ENCODE measurements at regions not wholly inside any gene's neighbourhood (a gene's known extent, or its start where the extent isn't known, plus 50 kb on each side); places are given as distances from the start of the nearest gene placed in this dataset.
"Not testable (repeated sequence)": the region's sequence is repeated elsewhere in the genome, so short reads cannot be mapped to it uniquely, and the experiment has no call there.

- DNase-seq (ENCODE audit: low read depth) = no peak
Measured at GRCh38 chr14:101080922-101081593, 177.5 kb upstream of the RTL1 start.

- no peak for DNase-seq (ENCODE audit: low read depth)
Measured at GRCh38 chr14:101082036-101082435, 178.5 kb upstream of the RTL1 start.

- no peak for DNase-seq (ENCODE audit: low read depth)
Measured at GRCh38 chr14:101082436-101083384, 179.2 kb upstream of the RTL1 start.

- no peak for DNase-seq (ENCODE audit: low read depth)
Measured at GRCh38 chr14:101083564-101084435, 180.3 kb upstream of the RTL1 start.

- DNase-seq (ENCODE audit: low read depth) = no peak
Measured at GRCh38 chr14:101084436-101084826, 180.9 kb upstream of the RTL1 start.

GRCh38 chr14:101086926-101087325 lies 183.4 kb upstream of the RTL1 start:
- no peak for DNase-seq (ENCODE audit: low read depth)

- DNase-seq (ENCODE audit: low read depth) = no peak
Measured at GRCh38 chr14:101087614-101088394, 184.3 kb upstream of the RTL1 start.

- no peak for DNase-seq (ENCODE audit: low read depth)
Measured at GRCh38 chr14:101088395-101088667, 184.8 kb upstream of the RTL1 start.

GRCh38 chr14:101088714-101089113 lies 185.2 kb upstream of the RTL1 start:
- DNase-seq (ENCODE audit: low read depth) = no peak

GRCh38 chr14:101090478-101090877 lies 187.0 kb upstream of the RTL1 start:
- not testable (repeated sequence) for DNase-seq (ENCODE audit: low read depth)

GRCh38 chr14:101090976-101091375 lies 187.5 kb upstream of the RTL1 start:
- no peak for DNase-seq (ENCODE audit: low read depth)

GRCh38 chr14:101094916-101095315 lies 191.4 kb upstream of the RTL1 start:
- not testable (repeated sequence) for DNase-seq (ENCODE audit: low read depth)

- no peak for DNase-seq (ENCODE audit: low read depth)
Measured at GRCh38 chr14:101096551-101096950, 193.0 kb upstream of the RTL1 start.

- no peak for DNase-seq (ENCODE audit: low read depth)
Measured at GRCh38 chr14:101097109-101097793, 193.7 kb upstream of the RTL1 start.

GRCh38 chr14:101098177-101098576 lies 194.7 kb upstream of the RTL1 start:
- no peak for DNase-seq (ENCODE audit: low read depth)

- no peak for DNase-seq (ENCODE audit: low read depth)
Measured at GRCh38 chr14:101098641-101099040, 195.1 kb upstream of the RTL1 start.

GRCh38 chr14:101101456-101102056 lies 198.0 kb upstream of the RTL1 start:
- no peak for DNase-seq (ENCODE audit: low read depth)

GRCh38 chr14:101102875-101103274 lies 199.4 kb upstream of the RTL1 start:
- no peak for DNase-seq (ENCODE audit: low read depth)

GRCh38 chr14:101103321-101103901 lies 199.9 kb upstream of the RTL1 start:
- DNase-seq (ENCODE audit: low read depth) = no peak

- DNase-seq (ENCODE audit: low read depth) = no peak
Measured at GRCh38 chr14:101104485-101104884, 201.0 kb upstream of the RTL1 start.
